SH-SY5Y (cell line): ENCODE measurements at regions not wholly inside any gene's neighbourhood (a gene's known extent, or its start where the extent isn't known, plus 50 kb on each side); places are given as distances from the start of the nearest gene placed in this dataset.

Experiments
- GATA2 ChIP-seq: IDR thresholded peaks from 2 replicates; pipeline ENCODE4 v1.6.1; 2011; ENCODE audit warnings: mild to moderate bottlenecking, low read depth, low read length
- GATA3 ChIP-seq: IDR thresholded peaks from 2 replicates; pipeline ENCODE4 v1.6.1; 2011; ENCODE audit warnings: low read depth, mild to moderate bottlenecking, low read length, moderate library complexity

DNA sequence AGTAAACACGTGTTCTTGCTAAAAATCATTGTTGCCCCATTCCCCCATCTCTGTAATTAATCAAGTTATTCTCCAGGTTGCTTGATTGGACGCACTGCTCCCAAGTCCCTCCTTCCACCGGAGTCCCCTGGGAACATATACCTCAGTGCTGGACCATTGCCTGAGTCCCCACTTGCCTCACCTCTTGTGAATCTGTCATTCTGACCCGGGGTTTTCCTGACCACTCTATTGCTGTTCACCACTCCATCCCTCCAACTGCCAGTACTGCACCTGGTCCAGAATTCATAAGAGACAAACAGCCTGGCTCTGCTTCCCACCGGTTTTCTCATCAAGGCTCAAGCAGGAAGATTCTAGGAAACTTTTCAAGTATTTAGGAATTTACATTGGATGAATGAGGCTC lies 555.9 kb downstream of the VRK1 start:
- no peak for TF ChIP-seq GATA2
- TF ChIP-seq GATA3, result no peak
